ENCODE measurements at regions not wholly inside any gene's neighbourhood (a gene's known extent, or its start where the extent isn't known, plus 50 kb on each side); places are given as distances from the start of the nearest gene placed in this dataset.

- no peak overlapping the region for H3K27ac ChIP-seq
- no peaks in the 10 kb centered on the region for H3K27me3 ChIP-seq (replicated peaks)
- no peak overlapping the region for H3K4me3 ChIP-seq (ENCODE audit: low read depth, low read length)
- no peak for DNase-seq
- TF ChIP-seq CTCF (IDR thresholded peaks at IDR 0.05; ENCODE audit: low read depth, low read length, missing control alignments), result no peak
- in situ Hi-C loops (cut with HindIII; ENCODE audit: low pct_ligation_motif_present, low sequenced_read_pairs), result no loop called here
- H3K36me3 ChIP-seq (replicated peaks), result no peaks in the 10 kb centered on the region
Observed at GRCh38 chr12:46082490-46083200, 92.3 kb upstream of the SCAF11 start.

GRCh38 chr12:46073321-46073720 is 82.9 kb upstream of the SCAF11 start:
- no peak for DNase-seq
- no peaks in the 10 kb centered on the region for H3K27me3 ChIP-seq (replicated peaks)
- no peaks in the 10 kb centered on the region for H3K36me3 ChIP-seq (replicated peaks)
- no peak for TF ChIP-seq CTCF (IDR thresholded peaks at IDR 0.05; ENCODE audit: low read depth, low read length, missing control alignments)
- no peak overlapping the region for H3K27ac ChIP-seq
- H3K4me3 ChIP-seq (ENCODE audit: low read depth, low read length), result no peak overlapping the region
- in situ Hi-C loops (cut with HindIII; ENCODE audit: low pct_ligation_motif_present, low sequenced_read_pairs), result no loop called here

DNA sequence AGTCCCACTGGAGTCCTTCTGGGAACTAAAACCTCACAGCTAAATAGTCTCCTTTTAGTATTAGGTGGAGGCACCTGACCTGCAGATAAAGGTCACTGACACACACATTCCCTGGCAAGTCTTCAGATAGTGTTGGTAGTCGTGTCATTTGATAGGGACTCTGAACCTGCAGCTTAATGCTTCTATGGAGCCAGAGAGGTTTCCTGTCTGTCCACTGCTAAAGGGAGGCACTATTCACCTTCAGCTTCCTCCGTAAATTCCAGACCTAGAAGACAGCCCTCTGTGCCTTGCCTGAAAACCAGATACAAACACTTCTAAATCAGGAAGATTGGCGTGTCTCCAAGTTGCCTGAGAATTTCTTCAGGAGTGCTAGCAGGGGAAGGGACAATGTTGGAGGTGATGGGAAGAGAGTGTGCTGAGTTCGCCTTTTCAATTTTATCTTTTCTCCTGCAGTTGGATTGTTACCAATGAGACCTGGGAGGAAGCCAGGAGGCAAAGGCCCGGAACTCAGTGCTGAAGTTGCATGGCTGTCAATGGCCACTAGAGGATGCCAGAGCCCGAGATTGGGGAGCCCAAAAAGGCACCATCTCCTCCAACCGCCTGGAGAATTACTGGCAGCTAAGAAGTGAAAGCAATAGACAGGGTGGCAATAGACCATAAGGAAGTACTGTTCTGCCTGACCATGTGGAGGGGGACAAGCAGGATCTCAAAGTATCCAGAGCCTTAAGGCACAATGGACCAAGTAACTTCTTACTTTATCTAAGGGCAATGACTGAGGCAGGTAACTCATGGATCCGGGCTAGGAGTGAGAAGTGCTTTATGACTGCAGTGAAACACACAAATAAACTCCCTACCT is 81.6 kb upstream of the SCAF11 start:
- Histone ChIP-seq H3K4me3 (ENCODE audit: low read depth, low read length) (no peak overlapping the region), H3K36me3 (replicated peaks) (no peaks in the 10 kb centered on the region), H3K27me3 (replicated peaks) (no peaks in the 10 kb centered on the region), H3K27ac (no peak overlapping the region)
- DNase-seq, result peak; percentile 72
- peak; percentile 100 for TF ChIP-seq CTCF (IDR thresholded peaks at IDR 0.05; ENCODE audit: low read depth, low read length, missing control alignments)
- in situ Hi-C loops (cut with HindIII; ENCODE audit: low pct_ligation_motif_present, low sequenced_read_pairs), result no loop called here

DNA sequence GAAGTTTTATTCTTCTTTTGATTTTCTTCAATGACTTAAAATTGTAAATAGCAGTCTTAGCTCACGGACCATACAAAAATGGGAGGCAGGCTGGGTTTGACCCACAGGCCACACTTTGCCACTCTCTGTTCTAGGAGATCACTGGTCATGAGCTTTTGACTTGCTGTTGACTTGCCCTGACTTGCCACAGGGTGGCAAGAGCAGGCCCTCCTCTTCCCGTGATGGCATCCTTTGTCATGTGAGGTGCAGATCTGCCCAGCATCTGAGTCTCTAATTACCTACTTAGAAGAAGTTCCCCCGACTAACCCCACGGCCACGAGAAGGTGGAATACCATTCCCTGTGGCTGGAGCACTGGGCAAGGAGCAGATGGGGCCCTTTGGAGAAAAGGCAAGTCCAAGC is 81.0 kb upstream of the SCAF11 start:
- in situ Hi-C loops (cut with HindIII; ENCODE audit: low pct_ligation_motif_present, low sequenced_read_pairs), result no loop called here
- DNase-seq, result no peak
- no peak overlapping the region for H3K4me3 ChIP-seq (ENCODE audit: low read depth, low read length)

GRCh38 chr12:46067094-46067493 is 76.7 kb upstream of the SCAF11 start:
- Histone ChIP-seq H3K4me3 (ENCODE audit: low read depth, low read length) (no peak overlapping the region), H3K36me3 (replicated peaks) (no peaks in the 10 kb centered on the region), H3K27me3 (replicated peaks) (no peaks in the 10 kb centered on the region), H3K27ac (no peak overlapping the region)
- DNase-seq, result no peak
- TF ChIP-seq CTCF (IDR thresholded peaks at IDR 0.05; ENCODE audit: low read depth, low read length, missing control alignments), result no peak
- in situ Hi-C loops (cut with HindIII; ENCODE audit: low pct_ligation_motif_present, low sequenced_read_pairs), result no loop called here

More for the DNA sequence above, 81.0 kb upstream of the SCAF11 start:
- no peak overlapping the region for H3K27ac ChIP-seq
- no peaks in the 10 kb centered on the region for H3K36me3 ChIP-seq (replicated peaks)
- no peak for TF ChIP-seq CTCF (IDR thresholded peaks at IDR 0.05; ENCODE audit: low read depth, low read length, missing control alignments)
- no peaks in the 10 kb centered on the region for H3K27me3 ChIP-seq (replicated peaks)

Data from brain microvascular endothelial cell (primary cell).